ENCODE measurements at regions not wholly inside any gene's neighbourhood (a gene's known extent, or its start where the extent isn't known, plus 50 kb on each side); places are given as distances from the start of the nearest gene placed in this dataset.

DNA sequence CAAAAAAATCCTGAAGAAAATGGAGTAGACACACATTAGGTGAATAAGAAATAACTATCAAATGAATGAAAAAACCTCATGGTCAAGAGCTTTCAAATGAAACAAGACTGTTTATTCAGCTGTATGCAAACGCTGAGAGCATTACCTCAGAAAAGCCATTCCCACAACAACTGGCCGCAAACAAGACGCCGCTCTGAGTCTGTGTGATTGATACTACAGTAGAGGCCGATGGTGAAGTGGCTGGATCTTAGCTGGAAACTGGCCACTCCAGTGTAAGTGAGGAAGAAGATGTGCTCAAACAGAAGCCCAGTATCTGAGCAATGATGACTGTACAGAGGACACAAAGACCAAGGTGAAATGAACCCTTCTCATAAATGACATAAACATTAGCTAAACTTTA is 252.4 kb upstream of the GHITM start:
- H3K4me2 ChIP-seq (ENCODE audit: insufficient read depth in 1 of 2, low read depth in 2 of 2, low read length in 2 of 2), result no peak overlapping the region
- no peak overlapping the region for H2BK15ac ChIP-seq (ENCODE audit: low read length)
- H3K23ac ChIP-seq (ENCODE audit: insufficient read length), result no peak overlapping the region
- no peak overlapping the region for H3K9ac ChIP-seq (replicated peaks in 1 of 4; ENCODE audit: extremely low read depth in 1 of 4, low read depth in 3 of 4, low read length in 3 of 4)
- no peak overlapping the region for H4K91ac ChIP-seq (replicated peaks; ENCODE audit: insufficient read length, low read length)
- no peak overlapping the region for H3K27ac ChIP-seq (ENCODE audit: low read depth, low read length)
- H2BK5ac ChIP-seq (ENCODE audit: low read depth, low read length), result no peak overlapping the region
- H3K4me1 ChIP-seq (replicated peaks in 1 of 4; ENCODE audit: control insufficient read depth in 3 of 4, insufficient read depth in 4 of 4, low read length in 3 of 4), result no peaks in the 10 kb centered on the region
- no peak overlapping the region for H4K5ac ChIP-seq (ENCODE audit: insufficient read length, low read depth, low read length)
- H2AFZ ChIP-seq (ENCODE audit: low read length), result no peak overlapping the region
- ChIA-PET CTCF (ENCODE audit: partially characterized antibody) (interaction anchor here (1.0 to 2.2 kb wide), 4 partner anchors 14 to 79 kb away, joined by 3 to 7 read pairs (median 5); no protein-coding TSS in a partner anchor), POLR2A (ENCODE audit: partially characterized antibody) (no interaction called here)
- H3K23me2 ChIP-seq (ENCODE audit: low read depth, low read length), result no peaks in the 10 kb centered on the region
- 80% methylated on average over 5 of the region's 5 CpGs; no CpG with 5 or more reads in 1 of the 2 experiments for whole genome bisulfite sequencing, 2 experiments (ENCODE audit: extremely low coverage in 1 of 2, insufficient coverage in 1 of 2, insufficient read length in 1 of 2, insufficient replicate concordance in 2 of 2, low coverage in 1 of 2, low lambda C conversion rate in 2 of 2, missing lambda C conversion rate in 1 of 2)
- FAIRE-seq (no peak), DNase-seq (ENCODE audit: low read depth in 1 of 2, low spot score in 2 of 2) (no peak)
- H3K4me3 ChIP-seq (ENCODE audit: extremely low read depth in 1 of 4, insufficient read depth in 2 of 4, low read depth in 3 of 4, low read length in 4 of 4), result no peak overlapping the region
- H3K27me3 ChIP-seq (replicated peaks in 1 of 4; ENCODE audit: control insufficient read depth in 3 of 4, extremely low read depth in 1 of 4, insufficient read depth in 3 of 4, low read length in 3 of 4), result no peaks in the 10 kb centered on the region
- H3K56ac ChIP-seq (replicated peaks; ENCODE audit: insufficient read length, low read depth, low read length), result no peak overlapping the region
- no peaks in the 10 kb centered on the region for H3K79me2 ChIP-seq (ENCODE audit: control insufficient read depth in 1 of 2, insufficient read depth in 2 of 2, low read length in 2 of 2)
- H3K79me1 ChIP-seq (ENCODE audit: low read depth, low read length), result no peaks in the 10 kb centered on the region
- no peak for TF ChIP-seq MAX (IDR thresholded peaks at IDR 0.05)
- TF ChIP-seq TEAD4 (IDR thresholded peaks at IDR 0.05; ENCODE audit: low read depth, low read length), result no peak
- no peak for TF ChIP-seq SP4 (IDR thresholded peaks at IDR 0.05; ENCODE audit: low read length)
- no peak overlapping the region for H2AK5ac ChIP-seq (ENCODE audit: low read depth, low read length)
- no peaks in the 10 kb centered on the region for H3K36me3 ChIP-seq (ENCODE audit: control insufficient read depth in 2 of 4, insufficient read depth in 4 of 4, low read length in 3 of 4)
- no peak overlapping the region for H2BK12ac ChIP-seq (ENCODE audit: low read depth, low read length)
- H3K9me3 ChIP-seq (ENCODE audit: insufficient read depth in 2 of 2, low read depth in 1 of 2, low read length in 1 of 2), result no peaks in the 10 kb centered on the region
- no peaks in the 10 kb centered on the region for H4K20me1 ChIP-seq (replicated peaks in 1 of 2; ENCODE audit: control insufficient read depth in 1 of 2, insufficient read depth in 2 of 2, low read length in 2 of 2)
- H3K14ac ChIP-seq (ENCODE audit: insufficient read length), result no peak overlapping the region
- H3K18ac ChIP-seq (ENCODE audit: extremely low read depth, low read length), result no peak overlapping the region
- H2BK120ac ChIP-seq (replicated peaks; ENCODE audit: low read depth, low read length), result no peak overlapping the region
- H2BK20ac ChIP-seq (ENCODE audit: low read length), result no peak overlapping the region
- no peak overlapping the region; the same call in 1 of the 2 replicates for H4K8ac ChIP-seq (ENCODE audit: extremely low read depth, insufficient read depth, low read length)
- no peak overlapping the region for H3K4ac ChIP-seq (replicated peaks; ENCODE audit: insufficient read length, low read depth, low read length)
